Epidermal melanocyte (primary cell): ENCODE measurements at regions not wholly inside any gene's neighbourhood (a gene's known extent, or its start where the extent isn't known, plus 50 kb on each side); places are given as distances from the start of the nearest gene placed in this dataset.
"Not testable (repeated sequence)": the region's sequence is repeated elsewhere in the genome, so short reads cannot be mapped to it uniquely, and the experiment has no call there.

Experiments
- DNase-seq: peaks from one replicate; pipeline ENCODE4 v3.0.0; 2011; ENCODE audit warnings: low spot score; ENCODE audit not compliant: insufficient read length

DNA sequence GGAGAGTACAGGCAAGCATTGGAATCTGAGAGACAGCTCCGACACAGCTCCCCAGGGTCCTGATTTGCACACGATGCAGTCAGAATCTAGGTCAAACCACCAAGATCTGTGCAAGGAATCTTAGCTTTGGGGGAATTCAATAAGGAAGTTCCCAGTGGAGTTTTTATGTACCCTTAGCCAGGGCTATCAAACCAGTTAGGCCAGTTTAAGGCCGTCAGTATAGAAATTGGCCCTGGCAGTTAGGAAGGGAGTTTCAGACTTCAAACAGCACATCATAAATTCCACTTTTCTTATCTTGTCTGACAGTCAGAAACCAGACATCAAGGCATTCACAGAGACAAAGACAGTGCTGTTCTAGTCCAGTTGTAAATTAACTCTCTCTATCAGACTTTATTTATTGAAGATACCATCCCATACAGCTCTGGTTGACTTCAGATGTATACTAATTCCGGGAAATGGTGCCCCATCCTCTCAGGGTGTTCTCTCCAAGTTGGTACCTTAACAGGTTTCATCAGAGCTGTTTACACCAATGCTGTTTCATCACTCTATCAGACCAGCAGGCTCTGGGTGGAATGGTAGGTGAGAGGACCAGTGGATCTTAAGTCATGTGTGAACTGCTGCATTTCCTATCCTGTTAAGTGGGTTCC is 157.5 kb upstream of the ATF7IP start:
- no peak for DNase-seq

DNA sequence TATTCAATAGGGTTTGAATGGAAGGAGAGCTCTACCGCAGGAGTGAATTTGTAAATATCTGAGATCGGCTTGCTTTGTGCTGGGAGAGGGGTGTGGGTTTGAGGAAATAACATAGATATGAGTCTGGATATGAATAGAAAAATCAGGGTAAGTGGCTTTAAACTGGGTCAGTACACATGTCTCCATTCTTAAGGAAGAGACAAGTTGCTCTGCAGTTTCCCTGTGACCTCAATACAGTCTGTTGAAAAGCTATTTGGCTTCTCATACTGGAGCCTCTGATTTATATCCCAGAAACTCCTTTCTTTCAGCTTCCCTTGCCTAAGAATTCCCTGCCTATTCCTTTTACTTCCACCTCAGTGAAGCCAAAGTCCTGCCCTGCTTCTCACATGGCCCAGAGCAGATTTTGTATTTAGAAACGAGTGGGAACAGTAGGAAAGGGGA is 153.5 kb upstream of the ATF7IP start:
- DNase-seq: no peak

DNA sequence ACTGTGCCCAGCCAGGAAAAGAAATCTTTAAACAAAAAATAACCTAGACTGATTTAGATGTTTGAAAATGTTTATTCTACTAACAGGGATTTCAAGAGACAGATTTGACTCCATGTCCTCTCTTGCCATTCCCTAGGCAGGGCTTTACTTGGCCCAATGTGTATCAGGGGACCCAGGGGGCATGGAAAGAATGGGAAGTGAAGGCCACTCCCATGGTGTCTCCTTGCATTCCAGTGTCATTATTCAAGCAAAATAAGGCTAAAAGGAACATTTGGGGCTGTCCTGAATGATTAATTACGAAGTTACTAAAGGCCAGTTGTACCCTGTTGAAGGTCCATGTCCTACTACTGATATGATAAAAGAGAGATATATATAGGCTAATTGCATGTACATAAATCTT is 151.9 kb upstream of the ATF7IP start:
- no peak for DNase-seq

DNA sequence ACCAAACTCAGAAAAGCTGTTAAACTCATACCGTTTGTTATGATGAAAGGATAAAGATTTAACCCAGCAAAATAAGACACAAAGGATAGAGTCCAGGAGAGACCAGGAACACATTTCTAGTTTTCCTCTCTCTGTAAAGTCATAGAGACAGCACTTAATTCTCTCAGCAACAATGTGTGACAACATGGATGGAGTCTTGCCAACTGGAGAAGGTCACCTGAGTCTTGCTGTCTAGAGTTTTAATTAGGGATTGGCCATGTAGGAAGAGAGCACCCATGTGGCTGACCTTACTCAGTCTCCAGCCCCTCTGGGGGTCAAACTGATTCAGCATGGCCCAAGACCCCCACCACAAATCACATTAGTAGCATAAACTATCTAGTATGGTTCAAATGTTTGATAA is 151.0 kb upstream of the ATF7IP start:
- no peak for DNase-seq

DNA sequence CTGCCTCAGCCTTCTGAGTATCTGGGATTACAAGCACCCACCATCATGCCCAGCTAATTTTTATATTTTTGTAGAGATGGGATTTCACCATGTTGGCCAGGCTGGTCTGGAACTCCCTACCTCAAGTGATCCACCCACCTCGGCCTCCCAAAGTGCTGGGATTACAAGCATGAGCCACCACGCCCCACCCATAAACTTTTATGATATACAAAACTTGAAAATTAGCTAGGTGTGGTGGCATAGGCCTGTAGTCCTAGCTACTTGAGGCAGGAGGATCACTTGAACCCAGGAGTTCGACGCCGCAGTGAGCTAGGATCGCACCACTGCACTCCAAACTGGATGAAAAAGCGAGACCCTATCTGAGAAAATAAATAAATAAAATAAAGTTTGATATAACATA is 149.5 kb upstream of the ATF7IP start:
- not testable (repeated sequence) for DNase-seq

DNA sequence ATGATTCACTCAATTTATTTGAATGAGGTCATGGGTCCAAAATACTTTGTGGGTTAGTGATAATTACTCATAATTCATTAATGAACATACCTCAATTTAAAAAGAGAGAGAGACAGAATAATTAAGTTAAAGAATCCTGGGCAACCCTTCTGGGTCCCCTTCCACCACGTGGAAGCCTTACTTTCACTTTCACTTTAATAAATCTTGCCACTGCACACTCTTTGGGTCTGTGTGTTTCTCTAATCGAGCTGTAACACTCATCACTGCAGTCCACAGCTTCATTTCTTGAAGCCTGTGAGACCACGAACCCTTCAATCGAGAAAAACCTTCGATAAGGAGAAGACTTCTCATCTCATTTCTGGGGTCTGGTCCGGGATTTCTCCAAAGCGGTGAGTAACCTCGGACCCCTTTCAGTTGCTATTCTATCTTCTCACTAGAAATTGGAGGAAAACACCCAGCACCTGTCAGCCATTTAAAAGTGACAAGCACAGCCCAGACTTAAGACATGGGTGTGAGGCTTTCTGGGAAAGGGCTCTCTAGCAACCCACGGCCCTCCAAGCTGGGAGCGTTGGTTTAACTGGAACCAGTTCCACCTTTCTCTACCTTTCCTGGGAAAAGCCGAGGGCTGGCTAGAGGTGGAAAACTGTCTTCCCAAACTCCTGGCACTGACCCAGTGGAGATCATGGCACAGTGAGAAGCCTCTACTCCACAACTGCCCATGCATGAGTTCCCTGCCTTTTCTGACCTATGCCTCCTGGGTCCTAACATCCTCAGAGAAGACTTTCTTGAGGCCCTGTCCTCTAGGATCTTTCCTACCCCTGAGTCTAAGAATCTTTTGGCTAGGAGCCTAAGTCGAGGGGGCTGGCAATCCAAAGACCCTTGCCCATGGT is 148.8 kb upstream of the ATF7IP start:
- DNase-seq: no peak

DNA sequence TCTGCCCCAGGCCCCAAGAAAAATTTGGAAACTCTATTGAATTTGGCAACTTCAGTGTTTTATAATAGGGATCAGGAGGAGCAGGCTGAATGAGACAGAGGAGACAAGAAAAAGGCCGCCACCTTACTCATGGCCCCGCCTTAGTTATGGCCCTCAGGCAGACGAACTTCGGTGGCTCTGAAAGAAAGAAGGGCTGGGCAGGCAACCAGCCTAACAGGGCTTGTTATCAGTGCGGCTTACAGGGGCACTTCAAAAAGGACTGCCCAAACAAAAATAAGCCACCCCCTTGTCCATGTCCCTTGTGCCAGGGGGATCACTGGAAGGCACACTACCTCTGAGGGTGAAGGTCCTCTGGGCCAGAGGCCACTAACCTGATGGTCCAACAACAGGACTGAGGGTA is 146.3 kb upstream of the ATF7IP start:
- DNase-seq: no peak

DNA sequence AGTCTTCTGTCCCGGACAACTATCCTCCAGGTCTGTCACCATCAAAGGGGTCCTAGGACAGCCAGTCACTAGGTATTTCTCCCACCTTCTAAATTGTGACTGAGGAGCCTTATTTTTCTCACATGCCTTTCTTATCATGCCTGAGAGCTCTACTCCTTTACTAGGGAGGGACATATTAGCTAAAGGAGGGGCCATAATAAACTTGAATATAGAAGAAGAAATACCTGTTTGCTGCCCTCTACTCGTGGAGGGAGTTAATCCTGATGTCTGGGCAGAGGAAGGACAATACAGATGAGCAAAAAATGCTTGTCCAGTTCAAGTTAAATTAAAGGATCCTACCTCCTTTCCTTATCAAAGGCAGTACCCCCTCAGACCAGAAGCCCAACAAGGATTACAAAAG is 145.8 kb upstream of the ATF7IP start:
- not testable (repeated sequence) for DNase-seq

DNA sequence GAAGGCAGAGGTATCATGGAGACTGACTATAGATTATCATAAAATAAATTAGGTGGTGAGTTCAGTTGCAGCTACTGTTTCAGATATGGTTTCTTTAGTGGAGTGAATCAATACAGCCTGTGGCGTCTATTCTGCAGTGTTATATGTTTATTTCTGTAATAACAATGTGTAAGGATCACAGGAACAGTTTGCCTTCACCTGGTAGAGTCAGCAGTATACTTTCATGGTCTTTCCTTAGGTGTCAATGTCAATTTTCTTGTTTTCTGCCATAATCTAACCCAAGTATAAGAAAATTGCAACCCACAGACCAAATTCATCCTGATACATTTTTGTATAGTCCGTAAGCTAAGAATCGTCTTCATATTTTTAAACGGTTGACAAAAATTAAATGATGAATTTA is 140.4 kb upstream of the ATF7IP start:
- DNase-seq: no peak

DNA sequence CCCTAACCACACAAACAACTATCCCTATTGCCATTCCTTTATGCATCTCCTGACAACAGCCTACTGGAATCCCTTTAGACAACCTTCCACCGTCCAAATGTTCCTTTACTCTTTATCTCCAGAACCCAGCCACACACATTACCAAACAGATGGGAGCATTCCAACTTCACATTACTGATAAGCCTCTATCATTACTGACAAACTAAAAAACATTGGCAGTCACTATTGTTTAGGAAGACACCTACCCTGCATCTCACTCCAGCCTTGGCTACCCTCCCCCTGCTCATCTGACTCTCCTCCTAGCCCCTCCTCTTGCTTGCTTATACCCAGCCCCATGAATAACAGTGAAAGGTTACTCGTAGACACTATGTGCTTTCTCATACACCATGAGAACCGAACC is 130.3 kb upstream of the ATF7IP start:
- not testable (repeated sequence) for DNase-seq

DNA sequence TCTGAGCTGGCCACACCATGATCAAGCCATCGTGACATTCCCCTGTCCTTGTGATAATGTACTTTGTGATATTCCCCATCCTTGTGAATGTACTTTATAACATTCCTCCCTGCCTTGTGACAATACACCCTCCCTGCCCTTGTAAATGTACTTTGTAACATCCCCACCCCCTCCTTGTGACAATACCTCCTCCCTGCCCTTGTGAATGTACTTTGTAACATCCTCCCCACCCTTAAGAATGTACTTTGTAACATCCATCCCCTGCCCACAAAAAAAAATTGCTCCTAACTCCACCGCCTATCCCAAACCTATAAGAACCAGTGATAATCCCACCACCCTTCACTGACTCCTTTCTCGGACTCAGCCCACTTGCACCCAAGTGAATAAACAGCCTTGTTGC is 128.8 kb upstream of the ATF7IP start:
- DNase-seq: not testable (repeated sequence)

DNA sequence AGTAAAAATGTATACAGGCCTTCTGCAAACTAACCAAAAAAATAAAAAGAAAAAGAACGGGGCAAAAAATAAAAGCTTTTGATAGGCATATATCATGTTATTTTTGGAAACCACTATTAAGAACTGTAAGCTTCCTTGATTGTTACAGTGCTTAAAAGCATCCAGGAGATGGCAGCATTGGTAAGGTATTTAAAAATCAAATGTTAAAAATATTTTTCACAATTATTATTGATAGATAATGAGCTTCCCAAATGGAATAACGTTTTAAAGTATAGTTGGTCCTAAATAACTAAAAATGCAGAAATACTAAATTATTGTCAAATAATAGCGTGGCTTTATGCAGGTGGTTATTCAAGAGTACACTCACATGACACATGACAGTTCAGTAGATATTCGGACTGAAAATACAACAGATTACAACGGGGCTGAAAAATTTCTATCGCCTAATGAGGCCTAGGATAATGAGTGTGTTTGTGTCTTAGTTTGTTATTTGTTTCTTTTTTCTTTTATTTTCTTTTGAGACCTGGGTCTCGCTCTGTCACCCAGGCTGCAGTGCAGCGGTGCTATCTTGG is 127.2 kb upstream of the ATF7IP start:
- no peak for DNase-seq

DNA sequence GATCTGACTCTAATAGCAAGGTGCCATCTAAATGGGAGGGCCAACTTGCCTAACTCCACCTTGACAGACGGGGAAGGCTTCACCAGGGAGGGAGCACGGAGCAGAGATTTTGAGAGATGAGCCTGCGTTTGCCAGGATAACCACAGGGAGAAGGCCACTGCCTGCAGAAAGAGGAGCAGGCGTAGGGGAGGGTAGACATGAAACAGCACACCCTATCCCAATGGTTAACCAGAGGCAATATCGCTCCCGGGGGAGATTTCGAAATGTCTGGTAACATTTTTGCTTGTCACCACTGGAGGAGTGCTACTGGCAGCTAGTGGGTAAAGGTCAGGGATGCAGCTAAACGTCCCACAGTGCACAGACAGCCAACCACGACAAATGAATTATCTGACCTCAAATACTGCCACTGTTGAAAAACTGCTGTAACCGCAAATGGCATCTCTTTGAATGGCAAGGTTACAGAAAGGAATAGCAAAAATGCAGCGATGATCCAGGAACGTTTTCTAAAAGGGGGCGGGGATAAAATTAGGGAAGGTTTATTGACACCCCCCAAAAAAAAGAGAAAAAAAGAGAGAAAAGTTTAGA is 126.0 kb upstream of the ATF7IP start:
- DNase-seq: peak; percentile 30

DNA sequence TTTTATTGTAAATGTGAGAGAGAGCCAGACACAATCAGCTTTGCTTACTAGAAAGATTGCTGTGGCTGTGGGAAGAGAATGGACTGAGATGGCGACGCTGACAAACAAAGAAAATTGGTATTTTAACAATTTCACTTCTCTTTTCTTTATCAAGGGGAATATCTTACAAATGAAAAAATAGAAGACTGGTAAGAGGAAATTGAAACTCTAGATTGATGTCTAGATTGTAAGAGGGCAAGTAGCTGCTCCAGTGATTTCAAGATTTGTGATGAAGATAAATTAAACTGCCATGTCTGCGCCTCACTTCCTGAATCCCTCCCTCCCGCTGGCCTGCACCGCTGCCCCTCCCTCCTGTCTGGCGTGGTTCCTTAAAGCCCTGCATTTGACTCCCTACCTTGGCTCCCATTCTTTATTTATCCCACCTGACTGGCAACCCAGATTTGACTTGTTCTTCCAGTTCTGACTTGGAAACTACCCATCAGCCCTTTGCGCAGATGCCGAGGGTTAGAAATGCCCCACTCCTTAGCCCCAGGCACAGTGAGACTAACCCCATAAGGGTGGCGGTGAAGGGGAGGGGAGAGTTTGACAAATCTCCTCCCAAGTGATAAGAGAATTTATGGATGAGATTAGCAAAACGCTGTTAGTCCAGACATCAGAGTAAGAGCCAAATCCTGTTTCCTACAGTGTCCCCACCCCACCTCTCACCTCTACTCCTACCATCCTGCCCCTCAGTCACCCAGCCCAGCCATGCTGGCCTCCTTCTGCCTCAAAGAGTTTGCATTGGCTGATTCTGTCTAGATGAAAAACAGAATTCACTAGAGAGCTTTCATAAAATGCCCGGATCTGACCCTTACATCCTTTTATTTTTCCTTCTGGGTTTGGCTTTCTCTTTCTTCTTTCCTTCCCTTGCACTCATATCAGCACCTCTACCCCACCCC is 125.3 kb upstream of the ATF7IP start:
- no peak for DNase-seq

DNA sequence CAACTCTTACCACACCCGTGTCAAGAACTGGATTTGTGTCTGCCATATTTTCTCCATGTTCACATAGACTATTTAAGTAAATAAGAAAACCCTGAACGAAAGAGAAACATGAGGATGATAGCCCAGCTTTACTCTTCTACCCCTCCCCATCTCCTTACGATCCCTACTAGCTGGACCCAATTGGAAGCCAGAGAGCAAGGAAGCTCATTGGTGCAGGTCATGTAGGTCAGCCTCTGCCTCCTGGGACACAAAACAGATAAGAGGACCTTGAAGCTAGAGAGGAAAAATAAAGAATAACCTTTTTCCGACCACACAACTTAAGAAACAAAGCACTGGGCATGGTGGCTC is 124.6 kb upstream of the ATF7IP start:
- no peak for DNase-seq

DNA sequence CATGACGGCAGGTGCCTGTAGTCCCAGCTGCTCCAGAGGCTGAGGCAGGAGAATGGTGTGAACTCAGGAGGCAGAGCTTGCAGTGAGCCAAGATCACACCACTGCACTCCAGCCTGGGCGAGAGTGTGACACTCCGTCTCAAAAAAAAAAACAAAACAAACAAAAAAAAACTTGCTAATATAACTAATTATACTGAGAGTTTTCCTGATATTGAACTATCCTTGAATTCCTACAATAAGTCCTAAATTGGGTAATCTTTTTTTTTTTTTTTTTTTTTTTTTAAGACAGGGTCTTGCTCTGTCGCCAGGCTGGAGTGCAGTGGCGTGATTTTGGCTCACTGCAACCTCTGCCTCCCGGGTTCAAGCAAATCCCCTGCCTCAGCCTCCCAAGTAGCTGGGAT is 122.7 kb upstream of the ATF7IP start:
- DNase-seq: not testable (repeated sequence)

DNA sequence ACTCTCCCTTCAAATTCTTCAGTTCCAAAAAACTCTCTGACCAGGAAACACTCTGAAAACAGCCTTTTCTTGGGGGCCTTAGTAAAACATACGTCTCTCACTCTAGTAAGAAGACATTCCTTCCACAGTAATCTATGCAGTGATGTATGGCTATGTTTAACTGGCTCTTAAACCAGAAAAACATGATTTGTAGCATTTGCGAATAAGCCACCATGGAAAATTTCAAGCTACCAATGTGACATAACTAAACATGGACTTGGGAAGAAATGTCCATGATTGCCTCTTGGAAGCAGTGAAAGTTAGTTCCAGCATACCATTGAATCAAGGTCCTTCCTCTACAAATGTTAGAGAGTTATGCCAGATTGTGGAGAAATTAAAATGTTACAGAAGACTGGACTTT is 121.5 kb upstream of the ATF7IP start:
- no peak for DNase-seq

DNA sequence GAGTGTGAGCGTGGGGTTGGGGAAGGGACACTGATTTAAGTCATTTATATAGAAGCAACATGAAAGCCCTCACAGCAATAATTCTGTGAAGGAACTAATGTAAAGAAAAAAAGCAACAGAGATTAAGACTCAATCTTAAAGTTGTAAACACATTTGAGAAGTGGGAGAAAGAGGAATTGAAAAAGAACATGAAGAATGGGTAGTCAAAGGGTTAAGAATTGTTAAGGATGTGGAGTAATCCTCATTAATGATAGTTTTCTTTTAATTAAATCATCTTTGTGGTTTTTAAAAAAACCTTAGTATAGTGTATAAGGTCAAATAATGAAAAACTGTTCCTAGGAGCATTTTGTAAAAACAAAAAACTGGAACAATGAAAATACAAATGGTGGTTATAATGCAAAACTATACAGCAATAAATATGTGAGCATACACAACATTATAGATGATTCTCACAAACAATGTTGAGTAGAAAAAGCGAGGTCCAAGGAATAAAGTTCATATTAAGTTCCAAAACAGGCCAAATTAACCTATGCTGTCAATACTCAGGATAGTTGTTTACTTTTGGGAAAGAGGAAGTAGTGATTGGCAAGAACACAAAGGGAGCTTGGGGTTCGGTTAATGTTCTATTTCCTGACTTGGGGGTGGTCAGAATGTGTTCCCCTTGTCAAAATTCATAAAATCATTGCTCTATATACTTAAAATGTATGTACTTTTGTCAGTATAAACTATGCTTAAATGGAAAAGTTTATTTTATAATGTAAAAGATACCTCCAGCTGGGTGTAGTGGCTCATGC is 120.4 kb upstream of the ATF7IP start:
- no peak for DNase-seq

DNA sequence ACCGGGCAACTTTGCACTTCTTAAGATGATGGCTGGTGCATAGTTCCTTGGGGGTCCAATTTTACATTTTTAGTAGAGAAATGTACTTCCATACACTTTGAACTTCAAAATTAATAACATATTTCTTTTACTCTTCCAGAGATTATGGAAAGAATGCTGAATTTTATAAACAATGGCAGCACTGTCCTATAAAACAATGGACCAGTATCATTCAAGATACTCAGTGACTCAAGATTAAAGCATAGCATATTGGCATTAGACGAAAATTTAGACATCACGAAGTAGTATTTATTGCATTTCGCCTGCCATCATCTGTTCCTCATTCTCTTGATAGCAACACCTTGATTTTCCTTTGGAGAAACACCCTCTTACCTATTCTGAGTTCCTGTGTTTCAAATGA is 118.3 kb upstream of the ATF7IP start:
- DNase-seq: no peak

DNA sequence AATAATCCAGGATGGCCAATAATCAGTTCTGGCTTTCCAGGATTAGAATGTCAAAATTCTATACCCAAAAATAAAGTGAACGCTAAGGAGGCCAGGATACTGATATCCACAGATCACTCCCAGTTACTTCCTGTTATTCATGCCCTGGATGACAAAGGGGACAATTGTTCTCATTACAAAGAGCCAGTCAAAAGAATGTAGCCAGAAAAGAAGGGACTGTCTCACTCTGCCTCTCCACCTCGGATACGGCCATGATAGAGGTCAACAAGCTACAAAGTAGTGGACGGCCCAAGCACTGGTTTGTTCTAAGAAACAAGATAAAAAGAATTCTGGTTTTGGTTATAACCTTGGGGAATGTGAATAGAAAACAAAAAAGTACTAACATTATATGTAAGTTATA is 116.1 kb upstream of the ATF7IP start:
- no peak for DNase-seq
